K562 (cell line): ENCODE measurements at regions not wholly inside any gene's neighbourhood (a gene's known extent, or its start where the extent isn't known, plus 50 kb on each side); places are given as distances from the start of the nearest gene placed in this dataset.

Experiments used
- CREB1 ChIP-seq, 2 experiments: sonication (generic) in 1 of 2; formaldehyde crosslinking in 1 of 2; IDR thresholded peaks; 2 replicates each; pipeline versions ENCODE4 v1.6.1 to v1.8.0; 2012 to 2022; ENCODE audit warnings: inconsistent platforms in 1 of 2, mild to moderate bottlenecking in 1 of 2, missing genetic modification reagents in 1 of 2, moderate library complexity in 1 of 2
- EZH2 ChIP-seq: IDR thresholded peaks from 2 replicates; pipeline ENCODE4 v1.6.1; 2012; ENCODE audit warnings: low read depth, mild to moderate bottlenecking, inconsistent platforms, low read length, borderline replicate concordance
- FOXA1 ChIP-seq: fragments of 450-650 bp; IDR thresholded peaks from 2 replicates; pipeline ENCODE4 v1.6.1; 2016; ENCODE audit warnings: mild to moderate bottlenecking, borderline replicate concordance
- FOXM1 ChIP-seq, 2 experiments: fragments of 450-650 bp in 1 of 2; sonication (generic) in 1 of 2; formaldehyde crosslinking in 1 of 2; IDR thresholded peaks; 2 replicates each; pipeline versions ENCODE4 v1.6.1 to v1.9.0; 2017 to 2022; ENCODE audit warnings: low read depth in 2 of 2, mild to moderate bottlenecking in 2 of 2, missing genetic modification reagents in 1 of 2, moderate library complexity in 1 of 2
- KAT7 ChIP-seq: sonication (generic); formaldehyde crosslinking; IDR thresholded peaks from 2 replicates; pipeline ENCODE4 v1.8.0; 2022; ENCODE audit warnings: missing genetic modification reagents, mild to moderate bottlenecking, borderline replicate concordance
- KAT8 ChIP-seq: fragments of 450-650 bp; IDR thresholded peaks from 2 replicates; pipeline ENCODE4 v1.6.1; 2016; ENCODE audit warnings: low read depth, mild to moderate bottlenecking
- STAG1 ChIP-seq: sonication (generic); formaldehyde crosslinking; IDR thresholded peaks from 2 replicates; pipeline ENCODE4 v1.5.0; 2020; ENCODE audit warnings: missing genetic modification reagents, borderline replicate concordance
- ZBTB8A ChIP-seq: fragments of 450-650 bp; IDR thresholded peaks from 2 replicates; pipeline ENCODE4 v1.6.1; 2018; ENCODE audit warnings: mild to moderate bottlenecking, moderate library complexity; ENCODE audit not compliant: partially characterized antibody
- ZFX ChIP-seq: sonication (generic); formaldehyde crosslinking; IDR thresholded peaks from 2 replicates; pipeline ENCODE4 v1.8.0; 2022; ENCODE audit warnings: mild to moderate bottlenecking, missing genetic modification reagents, moderate library complexity
- TF ChIP-seq, protein P1 (sequence below): sonication (generic); formaldehyde crosslinking; IDR thresholded peaks from 2 replicates; pipeline ENCODE4 v1.8.0; 2022; ENCODE audit warnings: mild to moderate bottlenecking, missing genetic modification reagents
- TF ChIP-seq, protein P2 (sequence below), 3 experiments: fragments of 200-800 bp in 1 of 3; sonication (Bioruptor generic) in 1 of 3; sonication (generic) in 1 of 3; formaldehyde crosslinking in 1 of 3; IDR thresholded peaks; 2 replicates each; pipeline versions ENCODE4 v1.6.1 to v1.8.0; 2016 to 2022; ENCODE audit warnings: mild to moderate bottlenecking in 2 of 3, missing compliant biosample characterization in 2 of 3, missing genetic modification characterization in 2 of 3, missing genetic modification reagents in 1 of 3
- TF ChIP-seq, protein P3 (sequence below), 3 experiments: IDR thresholded peaks in 2 of 3; conservative IDR thresholded peaks in 1 of 3; 2 replicates each; pipeline ENCODE4 v1.5.1; 2011 to 2012; ENCODE audit warnings: low read length in 3 of 3, mild to moderate bottlenecking in 3 of 3, control low read depth in 2 of 3, improper control_type of control experiment in 1 of 3, inconsistent platforms in 1 of 3, low read depth in 1 of 3, mixed read lengths in 1 of 3, moderate library complexity in 1 of 3; ENCODE audit not compliant: insufficient read depth in 2 of 3
- TF ChIP-seq, protein P4 (sequence below): fragments of 250-450 bp; sonication (Bioruptor Pico); IDR thresholded peaks from 2 replicates; pipeline ENCODE4 v1.5.0; 2022; ENCODE audit warnings: mild to moderate bottlenecking
- TF ChIP-seq, protein P5 (sequence below), 2 experiments: fragments of 450-650 bp in 1 of 2; sonication (generic) in 1 of 2; formaldehyde crosslinking in 1 of 2; IDR thresholded peaks in 1 of 2; conservative IDR thresholded peaks in 1 of 2; 2 replicates each; pipeline versions ENCODE4 v1.6.1 to v1.8.1; 2016 to 2023; ENCODE audit warnings: mild to moderate bottlenecking in 2 of 2, moderate library complexity in 2 of 2, inconsistent platforms in 1 of 2, missing genetic modification reagents in 1 of 2

DNA sequence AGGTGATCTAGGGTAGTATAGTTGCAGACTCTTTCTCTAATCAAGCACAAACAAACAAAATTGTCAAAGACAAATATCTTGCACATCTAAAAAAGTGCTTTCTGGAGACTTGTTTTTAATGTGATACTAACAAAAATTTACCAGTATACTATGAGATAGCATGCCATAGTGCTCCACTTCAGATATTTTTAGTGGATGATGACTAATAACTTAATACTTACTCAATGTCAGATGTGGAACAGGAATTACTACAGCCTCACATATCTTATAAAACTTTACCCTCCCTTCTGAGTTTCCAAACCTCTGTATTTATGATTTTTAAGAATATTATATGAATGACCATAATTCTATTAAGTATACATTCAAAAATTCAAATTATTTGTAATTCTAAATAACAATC is 1162.0 kb upstream of the SLC39A10 start:
- TF ChIP-seq KAT8 (no peak), ZFX (no peak), EZH2 (no peak), KAT7 (CRISPR knock-in tag) (no peak), FOXA1 (no peak), ZBTB8A (no peak), FOXM1 (IDR thresholded peaks at IDR 0.05; ENCODE audit: low read depth) (no peak), FOXM1 (CRISPR knock-in tag; IDR thresholded peaks at IDR 0.05; ENCODE audit: low read depth) (no peak), STAG1 (no peak), CREB1 (IDR thresholded peaks at IDR 0.05) (no peak), CREB1 (CRISPR knock-in tag; IDR thresholded peaks at IDR 0.05) (no peak)
- TF ChIP-seq, protein P1, sequence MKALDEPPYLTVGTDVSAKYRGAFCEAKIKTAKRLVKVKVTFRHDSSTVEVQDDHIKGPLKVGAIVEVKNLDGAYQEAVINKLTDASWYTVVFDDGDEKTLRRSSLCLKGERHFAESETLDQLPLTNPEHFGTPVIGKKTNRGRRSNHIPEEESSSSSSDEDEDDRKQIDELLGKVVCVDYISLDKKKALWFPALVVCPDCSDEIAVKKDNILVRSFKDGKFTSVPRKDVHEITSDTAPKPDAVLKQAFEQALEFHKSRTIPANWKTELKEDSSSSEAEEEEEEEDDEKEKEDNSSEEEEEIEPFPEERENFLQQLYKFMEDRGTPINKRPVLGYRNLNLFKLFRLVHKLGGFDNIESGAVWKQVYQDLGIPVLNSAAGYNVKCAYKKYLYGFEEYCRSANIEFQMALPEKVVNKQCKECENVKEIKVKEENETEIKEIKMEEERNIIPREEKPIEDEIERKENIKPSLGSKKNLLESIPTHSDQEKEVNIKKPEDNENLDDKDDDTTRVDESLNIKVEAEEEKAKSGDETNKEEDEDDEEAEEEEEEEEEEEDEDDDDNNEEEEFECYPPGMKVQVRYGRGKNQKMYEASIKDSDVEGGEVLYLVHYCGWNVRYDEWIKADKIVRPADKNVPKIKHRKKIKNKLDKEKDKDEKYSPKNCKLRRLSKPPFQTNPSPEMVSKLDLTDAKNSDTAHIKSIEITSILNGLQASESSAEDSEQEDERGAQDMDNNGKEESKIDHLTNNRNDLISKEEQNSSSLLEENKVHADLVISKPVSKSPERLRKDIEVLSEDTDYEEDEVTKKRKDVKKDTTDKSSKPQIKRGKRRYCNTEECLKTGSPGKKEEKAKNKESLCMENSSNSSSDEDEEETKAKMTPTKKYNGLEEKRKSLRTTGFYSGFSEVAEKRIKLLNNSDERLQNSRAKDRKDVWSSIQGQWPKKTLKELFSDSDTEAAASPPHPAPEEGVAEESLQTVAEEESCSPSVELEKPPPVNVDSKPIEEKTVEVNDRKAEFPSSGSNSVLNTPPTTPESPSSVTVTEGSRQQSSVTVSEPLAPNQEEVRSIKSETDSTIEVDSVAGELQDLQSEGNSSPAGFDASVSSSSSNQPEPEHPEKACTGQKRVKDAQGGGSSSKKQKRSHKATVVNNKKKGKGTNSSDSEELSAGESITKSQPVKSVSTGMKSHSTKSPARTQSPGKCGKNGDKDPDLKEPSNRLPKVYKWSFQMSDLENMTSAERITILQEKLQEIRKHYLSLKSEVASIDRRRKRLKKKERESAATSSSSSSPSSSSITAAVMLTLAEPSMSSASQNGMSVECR (CRISPR knock-in tag) = no peak
- TF ChIP-seq, protein P2, sequence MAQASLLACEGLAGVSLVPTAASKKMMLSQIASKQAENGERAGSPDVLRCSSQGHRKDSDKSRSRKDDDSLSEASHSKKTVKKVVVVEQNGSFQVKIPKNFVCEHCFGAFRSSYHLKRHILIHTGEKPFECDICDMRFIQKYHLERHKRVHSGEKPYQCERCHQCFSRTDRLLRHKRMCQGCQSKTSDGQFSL (CRISPR knock-in tag; IDR thresholded peaks at IDR 0.05) = no peak
- TF ChIP-seq, protein P2 (tag; IDR thresholded peaks at IDR 0.05) = no peak
- TF ChIP-seq, protein P3, sequence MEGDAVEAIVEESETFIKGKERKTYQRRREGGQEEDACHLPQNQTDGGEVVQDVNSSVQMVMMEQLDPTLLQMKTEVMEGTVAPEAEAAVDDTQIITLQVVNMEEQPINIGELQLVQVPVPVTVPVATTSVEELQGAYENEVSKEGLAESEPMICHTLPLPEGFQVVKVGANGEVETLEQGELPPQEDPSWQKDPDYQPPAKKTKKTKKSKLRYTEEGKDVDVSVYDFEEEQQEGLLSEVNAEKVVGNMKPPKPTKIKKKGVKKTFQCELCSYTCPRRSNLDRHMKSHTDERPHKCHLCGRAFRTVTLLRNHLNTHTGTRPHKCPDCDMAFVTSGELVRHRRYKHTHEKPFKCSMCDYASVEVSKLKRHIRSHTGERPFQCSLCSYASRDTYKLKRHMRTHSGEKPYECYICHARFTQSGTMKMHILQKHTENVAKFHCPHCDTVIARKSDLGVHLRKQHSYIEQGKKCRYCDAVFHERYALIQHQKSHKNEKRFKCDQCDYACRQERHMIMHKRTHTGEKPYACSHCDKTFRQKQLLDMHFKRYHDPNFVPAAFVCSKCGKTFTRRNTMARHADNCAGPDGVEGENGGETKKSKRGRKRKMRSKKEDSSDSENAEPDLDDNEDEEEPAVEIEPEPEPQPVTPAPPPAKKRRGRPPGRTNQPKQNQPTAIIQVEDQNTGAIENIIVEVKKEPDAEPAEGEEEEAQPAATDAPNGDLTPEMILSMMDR (IDR thresholded peaks at IDR 0.05 in 2 of 3, conservative IDR thresholded peaks at IDR 0.05 in 1 of 3; ENCODE audit: insufficient read depth in 2 of 3, low read depth in 1 of 3, low read length in 3 of 3) = no peak
- TF ChIP-seq, protein P4, sequence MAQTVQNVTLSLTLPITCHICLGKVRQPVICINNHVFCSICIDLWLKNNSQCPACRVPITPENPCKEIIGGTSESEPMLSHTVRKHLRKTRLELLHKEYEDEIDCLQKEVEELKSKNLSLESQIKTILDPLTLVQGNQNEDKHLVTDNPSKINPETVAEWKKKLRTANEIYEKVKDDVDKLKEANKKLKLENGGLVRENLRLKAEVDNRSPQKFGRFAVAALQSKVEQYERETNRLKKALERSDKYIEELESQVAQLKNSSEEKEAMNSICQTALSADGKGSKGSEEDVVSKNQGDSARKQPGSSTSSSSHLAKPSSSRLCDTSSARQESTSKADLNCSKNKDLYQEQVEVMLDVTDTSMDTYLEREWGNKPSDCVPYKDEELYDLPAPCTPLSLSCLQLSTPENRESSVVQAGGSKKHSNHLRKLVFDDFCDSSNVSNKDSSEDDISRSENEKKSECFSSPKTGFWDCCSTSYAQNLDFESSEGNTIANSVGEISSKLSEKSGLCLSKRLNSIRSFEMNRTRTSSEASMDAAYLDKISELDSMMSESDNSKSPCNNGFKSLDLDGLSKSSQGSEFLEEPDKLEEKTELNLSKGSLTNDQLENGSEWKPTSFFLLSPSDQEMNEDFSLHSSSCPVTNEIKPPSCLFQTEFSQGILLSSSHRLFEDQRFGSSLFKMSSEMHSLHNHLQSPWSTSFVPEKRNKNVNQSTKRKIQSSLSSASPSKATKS (CRISPR knock-in tag) = no peak
- TF ChIP-seq, protein P5, sequence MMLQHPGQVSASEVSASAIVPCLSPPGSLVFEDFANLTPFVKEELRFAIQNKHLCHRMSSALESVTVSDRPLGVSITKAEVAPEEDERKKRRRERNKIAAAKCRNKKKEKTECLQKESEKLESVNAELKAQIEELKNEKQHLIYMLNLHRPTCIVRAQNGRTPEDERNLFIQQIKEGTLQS (IDR thresholded peaks at IDR 0.05) = no peak
- TF ChIP-seq, protein P5 (CRISPR knock-in tag; conservative IDR thresholded peaks at IDR 0.05) = no peak
